HCT116 (cell line): ENCODE measurements at regions not wholly inside any gene's neighbourhood (a gene's known extent, or its start where the extent isn't known, plus 50 kb on each side); places are given as distances from the start of the nearest gene placed in this dataset.

Experiments used
- ATAC-seq: fragments of 200-7000 bp; cut with Tn5 transposase; 2 replicates; pipeline ENCODE4 v1.9.1; 2020; ENCODE audit warnings: mild to moderate bottlenecking, moderate library complexity
- BruUV-seq: library from RNA; stranded (reverse); fragments of 400-500 nt; replicated peaks from 2 replicates; lab custom pipeline; 2021; lab: Mats Ljungman, UMichigan
- CTCF ChIA-PET: fragments of 300-600 bp; sonication (Branson Sonifier 250); formaldehyde crosslinking; loops from one replicate; lab custom pipeline; 2021; ENCODE audit warnings: antibody characterized with exemption; lab: Charles Lee
- POLR2A ChIA-PET: fragments of 300-600, 350-600 bp; sonication (Branson Sonifier 250); formaldehyde crosslinking; loops from one replicate; lab custom pipeline; 2021; ENCODE audit warnings: antibody characterized with exemption; lab: Charles Lee
- RAD21 ChIA-PET, 2 experiments: fragments of 300-600 bp; sonication (Branson Sonifier 250); formaldehyde crosslinking; loops; one replicate each; lab custom pipeline; 2023; ENCODE audit warnings: low total read pairs in 2 of 2; ENCODE audit not compliant: uncharacterized antibody in 2 of 2, unreplicated experiment in 2 of 2, low non-redundant PET in 1 of 2; lab: Charles Lee
- DNase-seq: peaks from one replicate; pipeline ENCODE4 v3.0.0-alpha.2; 2010; ENCODE audit warnings: low read depth, low spot score
- H2AFZ ChIP-seq: fragments of 200-600 bp; shearing (Covaris generic), sonication (generic); 2 replicates; pipeline ENCODE4 v1.6.1; 2017; ENCODE audit warnings: low read depth, mixed run types, mixed read lengths, antibody characterized with exemption, low read length; ENCODE audit not compliant: poor library complexity, severe bottlenecking
- H3K27ac ChIP-seq: 2 replicates; pipeline ENCODE4 v1.5.1; 2012; ENCODE audit warnings: low read depth, low read length
- H3K27me3 ChIP-seq: fragments of 200-600 bp; sonication (generic); 2 replicates; pipeline ENCODE4 v1.6.1; 2016; ENCODE audit warnings: mixed run types, low read length, mixed read lengths; ENCODE audit not compliant: insufficient read depth
- H3K36me3 ChIP-seq, 2 experiments: fragments of 200-500 bp in 1 of 2; fragments of 200-600 bp in 1 of 2; sonication (Bioruptor generic) in 1 of 2; sonication (generic) in 1 of 2; 2 replicates each; pipeline versions ENCODE4 v1.5.1 to v1.6.1; 2014 to 2016; ENCODE audit warnings: low read length in 2 of 2, inconsistent platforms in 1 of 2, mixed read lengths in 1 of 2, mixed run types in 1 of 2; ENCODE audit not compliant: insufficient read depth in 2 of 2, control insufficient read depth in 1 of 2
- H3K4me1 ChIP-seq, 2 experiments: fragments of 200-600 bp in 1 of 2; sonication (generic) in 1 of 2; 2 replicates each; pipeline versions ENCODE4 v1.5.1 to v1.6.1; 2012 to 2017; ENCODE audit warnings: low read length in 2 of 2, inconsistent platforms in 1 of 2, mild to moderate bottlenecking in 1 of 2, mixed read lengths in 1 of 2, mixed run types in 1 of 2, moderate library complexity in 1 of 2; ENCODE audit not compliant: insufficient read depth in 2 of 2, control insufficient read depth in 1 of 2
- H3K4me2 ChIP-seq: fragments of 200-600 bp; sonication (generic); 2 replicates; pipeline ENCODE4 v1.6.1; 2017; ENCODE audit warnings: mixed run types, low read length, mixed read lengths
- H3K4me3 ChIP-seq, 2 experiments: fragments of 200-600 bp in 1 of 2; sonication (generic) in 1 of 2; replicated peaks in 1 of 2; 2 replicates each; pipeline ENCODE4 v1.5.1; 2011 to 2016; ENCODE audit warnings: low read length in 2 of 2, control low read depth in 1 of 2, low read depth in 1 of 2, mild to moderate bottlenecking in 1 of 2, mixed read lengths in 1 of 2, mixed run types in 1 of 2
- H3K79me2 ChIP-seq: fragments of 200-600 bp; sonication (generic); 2 replicates; pipeline ENCODE4 v1.6.1; 2017; ENCODE audit warnings: mild to moderate bottlenecking, mixed run types, low read length, moderate library complexity, mixed read lengths; ENCODE audit not compliant: insufficient read depth
- H3K9ac ChIP-seq: fragments of 200-600 bp; sonication (generic); 2 replicates; pipeline ENCODE4 v1.6.1; 2016; ENCODE audit warnings: low read length, mixed read lengths
- H3K9me2 ChIP-seq: fragments of 200-600 bp; sonication (generic), shearing (Covaris generic); 2 replicates; pipeline ENCODE4 v1.6.1; 2017; ENCODE audit warnings: mixed run types, mild to moderate bottlenecking, moderate library complexity; ENCODE audit not compliant: insufficient read depth
- H3K9me3 ChIP-seq, 2 experiments: fragments of 200-500 bp in 1 of 2; fragments of 200-600 bp in 1 of 2; sonication (Bioruptor generic) in 1 of 2; sonication (generic) in 1 of 2; 2 replicates each; pipeline ENCODE4 v1.6.1; 2014 to 2017; ENCODE audit warnings: low read length in 2 of 2, mixed read lengths in 2 of 2, inconsistent platforms in 1 of 2, low read depth in 1 of 2, mild to moderate bottlenecking in 1 of 2, mixed run types in 1 of 2, moderate library complexity in 1 of 2; ENCODE audit not compliant: control insufficient read depth in 1 of 2, insufficient read depth in 1 of 2
- H4K20me1 ChIP-seq: fragments of 200-600 bp; sonication (generic), shearing (Covaris generic); 2 replicates; pipeline ENCODE4 v1.6.1; 2017; ENCODE audit warnings: mixed run types, mild to moderate bottlenecking, moderate library complexity; ENCODE audit not compliant: insufficient read depth
- ELF1 ChIP-seq: IDR thresholded peaks from 2 replicates; pipeline ENCODE4 v1.6.1; 2012; ENCODE audit warnings: low read depth, borderline replicate concordance
- EZH2 ChIP-seq: fragments of 200-600 bp; sonication (generic); IDR thresholded peaks from 2 replicates; pipeline ENCODE4 v1.6.1; 2017; ENCODE audit warnings: antibody characterized with exemption, mixed run types
- EZH2phosphoT487 ChIP-seq: fragments of 200-600 bp; IDR thresholded peaks from 2 replicates; pipeline ENCODE4 v1.6.1; 2018; ENCODE audit warnings: antibody characterized with exemption, borderline replicate concordance
- FOSL1 ChIP-seq: IDR thresholded peaks from 2 replicates; pipeline ENCODE4 v1.6.1; 2012; ENCODE audit warnings: low read depth
- MAX ChIP-seq: IDR thresholded peaks from 2 replicates; pipeline ENCODE4 v1.6.1; 2012
- POLR2A ChIP-seq: IDR thresholded peaks from 2 replicates; pipeline ENCODE4 v1.7.0; 2011; ENCODE audit warnings: borderline replicate concordance; ENCODE audit not compliant: insufficient read depth, insufficient read length; ENCODE audit errors: extremely low read depth
- POLR2AphosphoS5 ChIP-seq: IDR thresholded peaks from 2 replicates; pipeline ENCODE4 v1.6.1; 2011; ENCODE audit warnings: mild to moderate bottlenecking, low read depth, low read length, moderate library complexity
- SIN3A ChIP-seq: IDR thresholded peaks from 2 replicates; pipeline ENCODE4 v1.6.1; 2012; ENCODE audit warnings: low read depth
- SRF ChIP-seq: IDR thresholded peaks from 2 replicates; pipeline ENCODE4 v1.6.1; 2012; ENCODE audit warnings: low read depth
- TCF7L2 ChIP-seq: IDR thresholded peaks from 2 replicates; pipeline ENCODE4 v1.7.0; 2011; ENCODE audit warnings: borderline replicate concordance, inconsistent platforms; ENCODE audit not compliant: insufficient read depth, insufficient read length; ENCODE audit errors: extremely low read depth
- YY1 ChIP-seq: IDR thresholded peaks from 2 replicates; pipeline ENCODE4 v1.6.1; 2011; ENCODE audit warnings: low read length, low read depth, moderate library complexity, mild to moderate bottlenecking; ENCODE audit not compliant: insufficient replicate concordance; ENCODE audit errors: extremely low read depth
- ZBTB33 ChIP-seq: IDR thresholded peaks from 2 replicates; pipeline ENCODE4 v1.6.1; 2011; ENCODE audit warnings: mild to moderate bottlenecking, low read length, moderate library complexity; ENCODE audit not compliant: insufficient replicate concordance; ENCODE audit errors: extremely low read depth
- ZNF274 ChIP-seq: fragments of 200-500 bp; sonication (Bioruptor generic); IDR thresholded peaks from 2 replicates; pipeline ENCODE4 v1.6.1; 2014; ENCODE audit warnings: mild to moderate bottlenecking, low read depth, low read length, inconsistent platforms
- intact Hi-C: fragments of 100-400 bp; cut with micrococcal nuclease; formaldehyde crosslinking; loops from 2 replicates; pipeline ENCODE4 v1.10.0; 2022

DNA sequence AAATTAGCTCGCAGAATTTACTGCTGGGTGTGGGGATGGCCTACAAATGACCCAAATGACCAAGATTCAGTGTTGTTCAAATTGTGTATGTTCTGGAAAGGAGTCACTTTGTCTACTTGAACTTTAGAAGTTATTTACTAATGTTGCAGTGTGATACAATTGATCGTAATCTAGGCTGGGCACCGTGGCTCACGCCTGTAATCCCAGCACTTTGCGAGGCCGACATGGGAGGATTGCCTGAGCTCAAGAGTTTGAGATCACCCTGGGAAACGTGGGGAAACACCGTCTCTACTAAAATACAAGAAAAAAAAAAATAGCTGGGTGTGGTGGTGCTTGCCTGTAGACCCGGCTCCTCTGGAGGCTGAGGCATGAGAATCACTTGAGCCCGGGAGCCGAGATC lies 57.6 kb upstream of the TMPRSS2 start:
- no peak overlapping the region for H2AFZ ChIP-seq
- peaks cover 5% of the 10 kb centered on the region; the same call in 1 of the 2 replicates for H3K27me3 ChIP-seq
- CTCF ChIA-PET = no interaction called here
- no peak overlapping the region for H3K27ac ChIP-seq
- H3K9me2 ChIP-seq = no peaks in the 10 kb centered on the region
- no peaks in the 10 kb centered on the region for H3K9me3 ChIP-seq
- no peaks in the 10 kb centered on the region for H3K36me3 ChIP-seq
- DNase-seq (no peak), ATAC-seq (no peak)
- no peak overlapping the region for H3K4me3 ChIP-seq
- no peaks in the 10 kb centered on the region for H4K20me1 ChIP-seq
- TF ChIP-seq ZNF274 (no peak), FOSL1 (no peak), SIN3A (no peak), POLR2A (no peak), POLR2AphosphoS5 (no peak), ELF1 (no peak), TCF7L2 (no peak), YY1 (no peak), SRF (no peak), ZBTB33 (no peak), EZH2phosphoT487 (no peak), MAX (no peak), EZH2 (no peak)
- BruUV-seq = no TSS peak
- no peak overlapping the region for H3K9ac ChIP-seq
- H3K4me2 ChIP-seq = no peak overlapping the region
- no peaks in the 10 kb centered on the region for H3K79me2 ChIP-seq
- intact Hi-C loops = no loop called here
- POLR2A ChIA-PET = no interaction called here
- no peaks in the 10 kb centered on the region for H3K4me1 ChIP-seq
- RAD21 ChIA-PET = no interaction called here
